Calu3 (cell line): ENCODE measurements at regions not wholly inside any gene's neighbourhood (a gene's known extent, or its start where the extent isn't known, plus 50 kb on each side); places are given as distances from the start of the nearest gene placed in this dataset.

Experiments used
- BruUV-seq: library from RNA; stranded (reverse); fragments of 400-500 nt; replicated peaks from 2 replicates; lab custom pipeline; 2021; lab: Mats Ljungman, UMichigan
- CTCF ChIA-PET: fragments of 300-600 bp; sonication (Branson Sonifier 250); formaldehyde crosslinking; loops from one replicate; lab custom pipeline; 2022; ENCODE audit warnings: antibody characterized with exemption; lab: Charles Lee
- DNase-seq: peaks from one replicate; pipeline ENCODE4 v3.0.0; 2022
- H3K27ac Mint-ChIP-seq: one replicate; pipeline ENCODE4 v1.8.0; 2022; ENCODE audit warnings: mixed read lengths; ENCODE audit not compliant: unreplicated experiment
- H3K27me3 Mint-ChIP-seq: one replicate; pipeline ENCODE4 v1.8.0; 2022; ENCODE audit warnings: mixed read lengths; ENCODE audit not compliant: unreplicated experiment
- H3K36me3 Mint-ChIP-seq: one replicate; pipeline ENCODE4 v1.8.0; 2022; ENCODE audit warnings: mild to moderate bottlenecking, moderate library complexity, mixed read lengths; ENCODE audit not compliant: insufficient read depth, unreplicated experiment
- H3K4me1 Mint-ChIP-seq: one replicate; pipeline ENCODE4 v1.8.0; 2022; ENCODE audit warnings: mild to moderate bottlenecking, low read depth, mixed read lengths; ENCODE audit not compliant: unreplicated experiment
- H3K4me3 Mint-ChIP-seq: one replicate; pipeline ENCODE4 v1.8.0; 2022; ENCODE audit warnings: mild to moderate bottlenecking, low read depth, moderate library complexity, mixed read lengths; ENCODE audit not compliant: unreplicated experiment
- H3K9me3 Mint-ChIP-seq: one replicate; pipeline ENCODE4 v1.8.0; 2022; ENCODE audit warnings: low read depth, mixed read lengths; ENCODE audit not compliant: unreplicated experiment
- intact Hi-C: fragments of 100-400 bp; cut with micrococcal nuclease; formaldehyde crosslinking; loops from one replicate; pipeline ENCODE4 v1.10.0; 2022; ENCODE audit not compliant: unreplicated experiment
- TF ChIP-seq, protein P1 (sequence below): fragments of 200-600 bp; IDR thresholded peaks from one replicate; pipeline ENCODE4 v1.8.0; 2022; ENCODE audit warnings: antibody characterized with exemption; ENCODE audit not compliant: unreplicated experiment

DNA sequence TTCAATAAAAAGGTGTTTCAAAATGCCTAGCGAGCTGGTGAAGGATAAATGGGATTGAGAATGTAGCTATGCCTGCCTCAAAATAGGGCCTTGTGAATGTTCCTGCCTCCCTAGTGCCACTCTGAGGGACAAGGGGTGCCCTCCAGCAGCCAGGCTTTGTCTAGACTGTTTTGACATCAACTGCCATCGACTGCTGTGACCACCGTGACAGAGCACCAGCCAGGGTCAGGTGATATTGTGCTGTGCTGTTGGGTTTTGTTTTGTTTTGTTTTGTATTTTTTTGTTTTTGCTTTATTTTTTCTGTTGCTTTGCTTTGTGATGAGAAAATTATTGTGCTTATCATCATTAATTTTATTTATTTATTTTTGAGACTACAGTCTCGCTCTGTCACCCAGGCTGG lies 144.8 kb downstream of the SMAD6 start:
- DNase-seq: no peak
- H3K9me3 Mint-ChIP-seq: no peaks in the 10 kb centered on the region
- H3K36me3 Mint-ChIP-seq: peaks cover 14% of the 10 kb centered on the region
- no TSS peak for BruUV-seq
- H3K27ac Mint-ChIP-seq: no peak overlapping the region
- intact Hi-C loops: loop anchor here (5.0 kb wide), 1 partner anchor 45 kb away; no protein-coding TSS in a partner anchor
- TF ChIP-seq, protein P1, sequence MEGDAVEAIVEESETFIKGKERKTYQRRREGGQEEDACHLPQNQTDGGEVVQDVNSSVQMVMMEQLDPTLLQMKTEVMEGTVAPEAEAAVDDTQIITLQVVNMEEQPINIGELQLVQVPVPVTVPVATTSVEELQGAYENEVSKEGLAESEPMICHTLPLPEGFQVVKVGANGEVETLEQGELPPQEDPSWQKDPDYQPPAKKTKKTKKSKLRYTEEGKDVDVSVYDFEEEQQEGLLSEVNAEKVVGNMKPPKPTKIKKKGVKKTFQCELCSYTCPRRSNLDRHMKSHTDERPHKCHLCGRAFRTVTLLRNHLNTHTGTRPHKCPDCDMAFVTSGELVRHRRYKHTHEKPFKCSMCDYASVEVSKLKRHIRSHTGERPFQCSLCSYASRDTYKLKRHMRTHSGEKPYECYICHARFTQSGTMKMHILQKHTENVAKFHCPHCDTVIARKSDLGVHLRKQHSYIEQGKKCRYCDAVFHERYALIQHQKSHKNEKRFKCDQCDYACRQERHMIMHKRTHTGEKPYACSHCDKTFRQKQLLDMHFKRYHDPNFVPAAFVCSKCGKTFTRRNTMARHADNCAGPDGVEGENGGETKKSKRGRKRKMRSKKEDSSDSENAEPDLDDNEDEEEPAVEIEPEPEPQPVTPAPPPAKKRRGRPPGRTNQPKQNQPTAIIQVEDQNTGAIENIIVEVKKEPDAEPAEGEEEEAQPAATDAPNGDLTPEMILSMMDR: no peak
- no peaks in the 10 kb centered on the region for H3K27me3 Mint-ChIP-seq
- H3K4me3 Mint-ChIP-seq: no peak overlapping the region
- CTCF ChIA-PET: interaction anchor here (0.6 to 0.7 kb wide), 3 partner anchors 11 to 994 kb away, joined by 3 to 5 read pairs (median 4); no protein-coding TSS in a partner anchor
- H3K4me1 Mint-ChIP-seq: peaks cover 30% of the 10 kb centered on the region

DNA sequence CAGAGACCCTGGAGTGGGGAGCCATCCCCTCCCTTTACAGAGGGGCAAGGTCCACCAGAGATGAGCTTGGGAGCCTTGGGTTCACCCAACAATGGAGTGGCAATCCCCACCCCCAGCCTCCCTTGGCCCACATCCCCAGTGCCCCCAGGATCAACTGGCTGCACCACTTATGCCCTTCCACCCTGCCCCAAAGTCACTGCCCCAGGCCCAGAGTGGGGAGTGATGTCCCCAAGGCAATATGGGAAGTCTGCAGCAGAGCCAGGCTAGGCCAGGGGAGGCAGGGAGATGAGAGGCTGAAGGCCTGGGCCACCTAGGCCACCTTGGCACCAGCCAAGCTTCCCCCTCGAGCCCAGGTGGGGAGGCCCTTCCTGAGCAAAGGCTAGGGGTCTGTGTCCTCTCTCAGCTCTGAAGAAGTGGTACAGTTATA lies 145.5 kb downstream of the SMAD6 start:
- TF ChIP-seq, protein P1: no peak
- CTCF ChIA-PET: no interaction called here
- intact Hi-C loops: loop anchor here (5.0 kb wide), 1 partner anchor 45 kb away; no protein-coding TSS in a partner anchor
- no peak overlapping the region for H3K27ac Mint-ChIP-seq
- H3K4me1 Mint-ChIP-seq: peaks cover 26% of the 10 kb centered on the region
- H3K9me3 Mint-ChIP-seq: no peaks in the 10 kb centered on the region
- BruUV-seq: no TSS peak
- H3K36me3 Mint-ChIP-seq: peaks cover 8% of the 10 kb centered on the region
- H3K27me3 Mint-ChIP-seq: peaks cover 6% of the 10 kb centered on the region
- no peak for DNase-seq
- H3K4me3 Mint-ChIP-seq: no peak overlapping the region

DNA sequence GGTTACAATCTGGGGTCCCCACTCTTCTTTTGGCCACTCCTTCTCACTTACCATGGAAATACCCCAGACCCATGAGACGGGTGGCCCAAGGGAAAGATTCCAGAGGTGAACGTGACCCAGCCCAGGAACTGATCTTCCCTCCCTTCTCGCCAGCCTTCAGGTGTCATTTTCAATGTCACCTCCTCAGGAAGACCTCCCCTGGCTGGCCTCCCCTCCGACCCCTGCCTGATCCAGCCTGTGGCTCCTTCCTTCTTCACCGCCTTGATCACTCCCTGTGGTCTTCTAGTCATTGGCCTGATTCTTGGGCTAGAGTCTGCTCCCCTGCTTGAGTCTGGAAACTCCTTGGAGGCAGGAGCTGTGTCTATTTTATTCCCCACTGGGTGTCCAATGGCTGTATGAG lies 146.1 kb downstream of the SMAD6 start:
- CTCF ChIA-PET: no interaction called here
- peaks cover 6% of the 10 kb centered on the region for H3K36me3 Mint-ChIP-seq
- H3K4me3 Mint-ChIP-seq: no peak overlapping the region
- BruUV-seq: no TSS peak
- H3K4me1 Mint-ChIP-seq: peaks cover 22% of the 10 kb centered on the region
- intact Hi-C loops: loop anchor here (5.0 kb wide), 1 partner anchor 46 kb away; no protein-coding TSS in a partner anchor
- no peak for DNase-seq
- H3K27me3 Mint-ChIP-seq: peaks cover 8% of the 10 kb centered on the region
- TF ChIP-seq, protein P1: no peak
- H3K27ac Mint-ChIP-seq: no peak overlapping the region
- H3K9me3 Mint-ChIP-seq: no peaks in the 10 kb centered on the region

DNA sequence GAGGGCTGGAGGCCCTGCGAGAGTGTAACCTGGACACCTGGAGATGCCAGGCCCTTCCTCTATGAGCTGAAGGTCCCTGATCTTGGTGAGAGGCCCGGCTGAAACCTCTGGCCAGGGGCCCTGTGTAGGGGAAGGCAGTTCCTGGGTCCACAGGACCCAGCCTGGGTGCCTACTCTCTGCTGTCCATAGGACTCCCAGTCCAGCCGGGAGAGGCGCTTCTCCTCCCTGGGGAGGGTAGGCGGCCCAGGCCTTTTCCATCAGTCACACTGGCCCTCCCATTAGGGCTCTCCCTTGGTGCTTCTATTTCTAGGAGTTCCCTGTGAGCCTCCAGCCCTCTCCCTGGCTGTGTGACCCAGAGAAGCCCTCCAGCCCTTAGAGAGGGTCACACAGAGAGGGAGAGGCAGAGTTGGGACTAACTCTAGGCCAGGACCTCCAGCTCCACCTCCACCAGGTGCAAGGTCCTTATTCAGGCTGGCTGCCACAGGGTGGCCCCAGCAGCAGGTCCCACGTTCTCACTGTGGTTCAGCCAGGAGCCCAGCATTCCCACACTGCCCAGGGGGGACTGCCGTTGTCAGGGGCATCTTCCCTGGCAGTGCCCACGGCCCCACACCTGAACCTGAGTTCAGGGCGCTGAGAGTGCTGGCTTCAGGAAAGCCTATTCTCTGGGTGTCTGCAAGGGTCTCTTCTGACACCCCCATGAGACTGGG lies 146.8 kb downstream of the SMAD6 start:
- Mint-ChIP-seq H3K27ac (no peak overlapping the region), H3K4me3 (no peak overlapping the region), H3K27me3 (peaks cover 8% of the 10 kb centered on the region), H3K36me3 (peaks cover 3% of the 10 kb centered on the region), H3K9me3 (no peaks in the 10 kb centered on the region), H3K4me1 (peaks cover 17% of the 10 kb centered on the region)
- intact Hi-C loops: loop anchor here (5.0 kb wide), 1 partner anchor 47 kb away; no protein-coding TSS in a partner anchor
- CTCF ChIA-PET: interaction anchor here (0.6 kb wide), 1 partner anchor 45 kb away, joined by 4 read pairs; no protein-coding TSS in a partner anchor
- TF ChIP-seq, protein P1: no peak
- no TSS peak for BruUV-seq
- no peak for DNase-seq
